ENCODE measurements at regions not wholly inside any gene's neighbourhood (a gene's known extent, or its start where the extent isn't known, plus 50 kb on each side); places are given as distances from the start of the nearest gene placed in this dataset.

DNA sequence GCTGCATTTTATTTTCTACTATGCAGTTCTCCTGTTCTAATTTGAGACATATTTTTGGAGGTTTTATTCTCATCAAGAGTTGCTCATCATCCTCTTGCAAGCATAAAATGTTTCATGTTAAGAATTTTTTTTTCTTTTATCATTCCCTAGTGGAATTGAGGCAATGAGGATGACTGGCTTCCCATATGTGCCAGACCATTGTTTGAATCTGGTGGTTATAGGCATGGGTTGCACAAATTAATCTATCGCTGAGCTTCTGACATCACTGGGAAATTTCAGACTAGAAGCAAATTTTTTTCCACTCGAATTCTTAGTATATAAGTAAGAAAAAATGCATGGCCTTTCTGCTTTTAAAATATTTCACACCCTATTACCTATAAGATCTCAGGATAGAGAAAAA is 279.1 kb upstream of the PLSCR5 start:
- Histone ChIP-seq H3K9me2 (replicated peaks; ENCODE audit: insufficient read depth, low read length) (no peaks in the 10 kb centered on the region), H3K4me3 (ENCODE audit: insufficient read depth, low read length, poor library complexity, severe bottlenecking) (no peak overlapping the region), H4K20me1 (ENCODE audit: low read depth, low read length) (no peaks in the 10 kb centered on the region), H3K79me2 (ENCODE audit: insufficient read depth, low read length) (no peaks in the 10 kb centered on the region), H3K27ac (ENCODE audit: low read depth, low read length) (no peak overlapping the region), H3K9ac (ENCODE audit: low read length) (no peak overlapping the region), H2AFZ (ENCODE audit: low read depth, low read length, severe bottlenecking) (no peak overlapping the region), H3K9me3 (ENCODE audit: insufficient read depth, low read length) (no peaks in the 10 kb centered on the region), H3F3A (ENCODE audit: insufficient read depth) (no peaks in the 10 kb centered on the region), H3K27me3 (ENCODE audit: low read length) (no peaks in the 10 kb centered on the region), H3K4me2 (ENCODE audit: low read depth, low read length, poor library complexity, severe bottlenecking) (no peak overlapping the region), H3K36me3 (ENCODE audit: low read length) (no peaks in the 10 kb centered on the region)
- TF ChIP-seq, protein P1, sequence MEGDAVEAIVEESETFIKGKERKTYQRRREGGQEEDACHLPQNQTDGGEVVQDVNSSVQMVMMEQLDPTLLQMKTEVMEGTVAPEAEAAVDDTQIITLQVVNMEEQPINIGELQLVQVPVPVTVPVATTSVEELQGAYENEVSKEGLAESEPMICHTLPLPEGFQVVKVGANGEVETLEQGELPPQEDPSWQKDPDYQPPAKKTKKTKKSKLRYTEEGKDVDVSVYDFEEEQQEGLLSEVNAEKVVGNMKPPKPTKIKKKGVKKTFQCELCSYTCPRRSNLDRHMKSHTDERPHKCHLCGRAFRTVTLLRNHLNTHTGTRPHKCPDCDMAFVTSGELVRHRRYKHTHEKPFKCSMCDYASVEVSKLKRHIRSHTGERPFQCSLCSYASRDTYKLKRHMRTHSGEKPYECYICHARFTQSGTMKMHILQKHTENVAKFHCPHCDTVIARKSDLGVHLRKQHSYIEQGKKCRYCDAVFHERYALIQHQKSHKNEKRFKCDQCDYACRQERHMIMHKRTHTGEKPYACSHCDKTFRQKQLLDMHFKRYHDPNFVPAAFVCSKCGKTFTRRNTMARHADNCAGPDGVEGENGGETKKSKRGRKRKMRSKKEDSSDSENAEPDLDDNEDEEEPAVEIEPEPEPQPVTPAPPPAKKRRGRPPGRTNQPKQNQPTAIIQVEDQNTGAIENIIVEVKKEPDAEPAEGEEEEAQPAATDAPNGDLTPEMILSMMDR (IDR thresholded peaks at IDR 0.05; ENCODE audit: insufficient read depth, low read length, poor library complexity, severe bottlenecking): no peak
- TF ChIP-seq EZH2phosphoT487 (conservative IDR thresholded peaks at IDR 0.05; ENCODE audit: low read length): no peak

DNA sequence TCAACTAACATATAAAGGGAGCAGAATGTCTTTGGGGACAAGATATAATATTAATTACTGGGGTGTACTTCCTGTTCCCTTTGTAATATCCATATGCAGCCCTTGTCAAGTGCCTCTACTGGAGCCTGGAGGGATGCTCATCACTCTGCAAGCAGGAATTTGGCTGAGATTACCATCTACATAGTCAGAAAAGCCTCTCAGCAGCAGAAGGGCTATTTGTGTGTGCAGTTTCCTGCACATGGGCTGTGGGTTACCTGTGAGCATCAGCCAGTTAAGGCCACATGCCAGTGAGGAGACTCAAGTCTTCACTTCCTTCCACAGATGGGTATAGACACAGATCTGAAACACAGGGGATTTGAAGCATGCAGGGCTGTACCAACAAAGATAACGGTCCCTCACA is 278.1 kb upstream of the PLSCR5 start:
- no peak overlapping the region for H3K4me2 ChIP-seq (ENCODE audit: low read depth, low read length, poor library complexity, severe bottlenecking)
- no peaks in the 10 kb centered on the region for H3K79me2 ChIP-seq (ENCODE audit: insufficient read depth, low read length)

DNA sequence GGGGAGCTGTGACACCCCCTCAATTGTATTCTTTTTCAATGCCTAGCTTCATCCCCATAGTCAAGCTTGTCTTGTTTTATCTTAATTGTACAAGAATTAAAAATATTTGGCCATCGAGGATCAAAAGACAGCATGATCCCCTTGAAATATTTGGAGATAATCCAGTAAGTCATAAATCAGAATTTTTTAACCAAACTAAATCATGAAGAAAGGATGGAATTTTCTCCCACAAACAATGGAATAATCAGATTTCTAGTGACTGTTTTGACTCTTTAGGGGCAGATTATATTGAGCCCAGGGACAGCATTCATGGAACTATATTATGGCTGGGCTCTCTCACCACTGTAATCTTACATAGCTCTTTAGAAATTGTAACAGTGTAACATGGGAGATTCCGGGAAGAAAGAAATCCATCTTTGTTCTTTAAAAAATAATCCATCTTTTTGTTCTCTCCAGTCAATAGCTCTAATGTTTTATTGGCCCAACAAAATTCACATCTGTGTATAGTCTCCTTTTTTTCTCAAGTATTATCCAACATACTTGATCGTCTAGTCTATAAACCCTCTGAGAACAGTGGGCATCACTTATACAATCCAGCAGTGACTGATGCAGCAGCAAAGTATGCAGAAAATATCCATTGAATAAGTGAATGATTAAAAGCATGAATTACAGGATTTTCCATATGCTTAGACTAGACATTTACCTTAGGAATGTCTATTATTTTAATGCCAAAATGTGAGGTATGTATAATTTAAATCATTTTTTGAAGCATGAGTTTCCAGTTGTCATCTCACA is 277.0 kb upstream of the PLSCR5 start:
- Histone ChIP-seq H3K9ac (ENCODE audit: low read length) (no peak overlapping the region), H3F3A (ENCODE audit: insufficient read depth) (no peaks in the 10 kb centered on the region), H3K9me3 (ENCODE audit: insufficient read depth, low read length) (no peaks in the 10 kb centered on the region), H4K20me1 (ENCODE audit: low read depth, low read length) (no peaks in the 10 kb centered on the region), H3K4me2 (ENCODE audit: low read depth, low read length, poor library complexity, severe bottlenecking) (no peak overlapping the region), H3K9me2 (replicated peaks; ENCODE audit: insufficient read depth, low read length) (no peaks in the 10 kb centered on the region), H3K36me3 (ENCODE audit: low read length) (no peaks in the 10 kb centered on the region), H2AFZ (ENCODE audit: low read depth, low read length, severe bottlenecking) (no peak overlapping the region), H3K4me3 (ENCODE audit: insufficient read depth, low read length, poor library complexity, severe bottlenecking) (no peak overlapping the region), H3K79me2 (ENCODE audit: insufficient read depth, low read length) (no peaks in the 10 kb centered on the region), H3K27me3 (ENCODE audit: low read length) (no peaks in the 10 kb centered on the region), H3K27ac (ENCODE audit: low read depth, low read length) (no peak overlapping the region)
- TF ChIP-seq EZH2phosphoT487 (conservative IDR thresholded peaks at IDR 0.05; ENCODE audit: low read length): no peak
- TF ChIP-seq, protein P1 (IDR thresholded peaks at IDR 0.05; ENCODE audit: insufficient read depth, low read length, poor library complexity, severe bottlenecking): no peak

More for the DNA sequence above, 278.1 kb upstream of the PLSCR5 start:
- no peak overlapping the region for H3K27ac ChIP-seq (ENCODE audit: low read depth, low read length)
- no peaks in the 10 kb centered on the region for H3F3A ChIP-seq (ENCODE audit: insufficient read depth)
- TF ChIP-seq, protein P1 (IDR thresholded peaks at IDR 0.05; ENCODE audit: insufficient read depth, low read length, poor library complexity, severe bottlenecking): no peak
- TF ChIP-seq EZH2phosphoT487 (conservative IDR thresholded peaks at IDR 0.05; ENCODE audit: low read length): no peak
- H3K27me3 ChIP-seq (ENCODE audit: low read length): no peaks in the 10 kb centered on the region
- H4K20me1 ChIP-seq (ENCODE audit: low read depth, low read length): no peaks in the 10 kb centered on the region
- no peaks in the 10 kb centered on the region for H3K9me3 ChIP-seq (ENCODE audit: insufficient read depth, low read length)
- no peaks in the 10 kb centered on the region for H3K9me2 ChIP-seq (replicated peaks; ENCODE audit: insufficient read depth, low read length)
- no peak overlapping the region for H2AFZ ChIP-seq (ENCODE audit: low read depth, low read length, severe bottlenecking)
- no peaks in the 10 kb centered on the region for H3K36me3 ChIP-seq (ENCODE audit: low read length)
- no peak overlapping the region for H3K4me3 ChIP-seq (ENCODE audit: insufficient read depth, low read length, poor library complexity, severe bottlenecking)
- H3K9ac ChIP-seq (ENCODE audit: low read length): no peak overlapping the region
